GM20000 (cell line): ENCODE measurements at regions not wholly inside any gene's neighbourhood (a gene's known extent, or its start where the extent isn't known, plus 50 kb on each side); places are given as distances from the start of the nearest gene placed in this dataset.

Experiments used
- DNase-seq: peaks from one replicate; pipeline ENCODE4 v3.0.0; 2012; ENCODE audit warnings: low spot score
- CTCF ChIP-seq: IDR thresholded peaks from 2 replicates; pipeline ENCODE4 v1.5.1; 2012; ENCODE audit warnings: mild to moderate bottlenecking, control low read depth; ENCODE audit errors: extremely low read depth, missing control alignments

- TF ChIP-seq CTCF: no peak
- no peak for DNase-seq
These were observed 241.0 kb upstream of the SLC14A2 start for GRCh38 chr18:45374236-45374635.

GRCh38 chr18:45374878-45375630, 240.2 kb upstream of the SLC14A2 start:
- DNase-seq: no peak
- no peak for TF ChIP-seq CTCF

GRCh38 chr18:45376193-45376592, 239.1 kb upstream of the SLC14A2 start:
- no peak for DNase-seq
- no peak for TF ChIP-seq CTCF

- no peak for TF ChIP-seq CTCF
These were observed 237.0 kb upstream of the SLC14A2 start for GRCh38 chr18:45378308-45378707.

GRCh38 chr18:45378933-45379332, 236.3 kb upstream of the SLC14A2 start:
- no peak for DNase-seq
- TF ChIP-seq CTCF: no peak

More at GRCh38 chr18:45378308-45378707, 237.0 kb upstream of the SLC14A2 start:
- no peak for DNase-seq

GRCh38 chr18:45379903-45380302, 235.4 kb upstream of the SLC14A2 start:
- DNase-seq: no peak
- no peak for TF ChIP-seq CTCF

- no peak for DNase-seq
These were observed 234.0 kb upstream of the SLC14A2 start for GRCh38 chr18:45381282-45381681.

More at GRCh38 chr18:45381282-45381681, 234.0 kb upstream of the SLC14A2 start:
- no peak for TF ChIP-seq CTCF
